Activated gamma-delta T cell treated with anti-CD3 and anti-CD28 coated beads, Interleukin-2, amount 50 U/mL, for 16 hours (primary cell): ENCODE measurements at regions not wholly inside any gene's neighbourhood (a gene's known extent, or its start where the extent isn't known, plus 50 kb on each side); places are given as distances from the start of the nearest gene placed in this dataset.
"Not testable (repeated sequence)": the region's sequence is repeated elsewhere in the genome, so short reads cannot be mapped to it uniquely, and the experiment has no call there.

ENCODE experiments used
- DNase-seq: peaks from one replicate; pipeline ENCODE4 v3.0.0-alpha.2; 2020; ENCODE audit warnings: low read depth

- no peak for DNase-seq
Measured at GRCh38 chr14:71165121-71166031, 258.1 kb downstream of the PCNX1 start.

GRCh38 chr14:71166180-71166837 lies 259.1 kb downstream of the PCNX1 start:
- DNase-seq: no peak

GRCh38 chr14:71167325-71167950 lies 260.2 kb downstream of the PCNX1 start:
- DNase-seq: not testable (repeated sequence)

GRCh38 chr14:71168161-71168560 lies 260.9 kb downstream of the PCNX1 start:
- not testable (repeated sequence) for DNase-seq

GRCh38 chr14:71168564-71169427 lies 261.5 kb downstream of the PCNX1 start:
- no peak for DNase-seq

- DNase-seq: no peak
Measured at GRCh38 chr14:71169861-71170260, 262.6 kb downstream of the PCNX1 start.

GRCh38 chr14:71175491-71175890 lies 268.2 kb downstream of the PCNX1 start:
- DNase-seq: no peak

- no peak for DNase-seq
Measured at GRCh38 chr14:71179066-71179465, 271.8 kb downstream of the PCNX1 start.

GRCh38 chr14:71180397-71180796 lies 273.1 kb downstream of the PCNX1 start:
- no peak for DNase-seq

GRCh38 chr14:71181215-71182003 lies 274.1 kb downstream of the PCNX1 start:
- no peak for DNase-seq

GRCh38 chr14:71183876-71184689 lies 276.8 kb downstream of the PCNX1 start:
- no peak for DNase-seq

- no peak for DNase-seq
Measured at GRCh38 chr14:71185637-71186036, 278.4 kb downstream of the PCNX1 start.

- no peak for DNase-seq
Measured at GRCh38 chr14:71187633-71188356, 280.5 kb downstream of the PCNX1 start.

- no peak for DNase-seq
Measured at GRCh38 chr14:71190770-71191374, 283.6 kb downstream of the PCNX1 start.

GRCh38 chr14:71193663-71194062 lies 286.4 kb downstream of the PCNX1 start:
- DNase-seq: no peak

GRCh38 chr14:71194251-71194650 lies 287.0 kb downstream of the PCNX1 start:
- DNase-seq: no peak

GRCh38 chr14:71196921-71197320 lies 289.7 kb downstream of the PCNX1 start:
- no peak for DNase-seq

- no peak for DNase-seq
Measured at GRCh38 chr14:71198687-71199086, 291.4 kb downstream of the PCNX1 start.

- DNase-seq: no peak
Measured at GRCh38 chr14:71201840-71202239, 294.6 kb downstream of the PCNX1 start.
